Nephron (organoid): ENCODE measurements at regions not wholly inside any gene's neighbourhood (a gene's known extent, or its start where the extent isn't known, plus 50 kb on each side); places are given as distances from the start of the nearest gene placed in this dataset.

ENCODE experiments used
- H3K27ac Mint-ChIP-seq, 3 experiments: 2 replicates each; pipeline ENCODE4 v1.8.0; 2020; ENCODE audit warnings: mixed read lengths in 3 of 3, mild to moderate bottlenecking in 2 of 3, moderate library complexity in 1 of 3
- H3K27me3 Mint-ChIP-seq: 2 replicates; pipeline ENCODE4 v1.8.0; 2021; ENCODE audit warnings: low read depth, mild to moderate bottlenecking, moderate library complexity, mixed read lengths
- H3K36me3 Mint-ChIP-seq: 2 replicates; pipeline ENCODE4 v1.8.0; 2020; ENCODE audit warnings: low read depth, mixed read lengths
- H3K4me1 Mint-ChIP-seq: 2 replicates; pipeline ENCODE4 v1.8.0; 2020; ENCODE audit warnings: mixed read lengths
- H3K4me3 Mint-ChIP-seq, 3 experiments: 2 replicates each; pipeline ENCODE4 v1.8.0; 2020; ENCODE audit warnings: mild to moderate bottlenecking in 3 of 3, mixed read lengths in 3 of 3, moderate library complexity in 2 of 3
- H3K9me3 Mint-ChIP-seq: 2 replicates; pipeline ENCODE4 v1.8.0; 2020; ENCODE audit warnings: mixed read lengths
- TF ChIP-seq, protein P1 (sequence below), 3 experiments: fragments of 200-600 bp; sonication (generic); IDR thresholded peaks; one replicate each; pipeline ENCODE4 v1.5.0; 2021; ENCODE audit warnings: antibody characterized with exemption in 3 of 3; ENCODE audit not compliant: unreplicated experiment in 3 of 3

DNA sequence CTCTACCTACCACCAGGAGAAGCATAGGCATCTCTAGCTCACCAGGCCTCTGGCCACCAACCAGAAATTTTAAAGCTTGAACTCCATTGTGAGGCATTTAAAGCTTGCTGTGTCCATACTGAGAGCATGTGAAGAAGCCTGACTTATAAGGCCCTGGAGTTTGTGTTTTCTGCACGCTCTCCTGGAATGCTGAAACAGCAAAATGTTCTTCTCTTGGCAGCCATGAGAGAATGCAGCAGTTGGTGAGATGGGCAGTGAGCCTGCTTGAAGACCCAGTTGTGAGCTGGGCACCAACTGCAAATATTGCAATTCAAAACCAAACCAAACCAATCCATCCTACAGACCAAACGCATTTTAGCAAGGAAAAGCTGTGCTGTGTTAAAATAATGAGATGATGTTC lies 170.0 kb upstream of the IVNS1ABP start:
- Mint-ChIP-seq H3K4me3 (no peak overlapping the region), H3K27me3 (peaks cover 8% of the 10 kb centered on the region), H3K9me3 (no peaks in the 10 kb centered on the region), H3K4me1 (peaks cover 33% of the 10 kb centered on the region), H3K27ac (peak overlapping the region; percentile 85 to 91 (median 87)), H3K36me3 (no peaks in the 10 kb centered on the region)
- TF ChIP-seq, protein P1, sequence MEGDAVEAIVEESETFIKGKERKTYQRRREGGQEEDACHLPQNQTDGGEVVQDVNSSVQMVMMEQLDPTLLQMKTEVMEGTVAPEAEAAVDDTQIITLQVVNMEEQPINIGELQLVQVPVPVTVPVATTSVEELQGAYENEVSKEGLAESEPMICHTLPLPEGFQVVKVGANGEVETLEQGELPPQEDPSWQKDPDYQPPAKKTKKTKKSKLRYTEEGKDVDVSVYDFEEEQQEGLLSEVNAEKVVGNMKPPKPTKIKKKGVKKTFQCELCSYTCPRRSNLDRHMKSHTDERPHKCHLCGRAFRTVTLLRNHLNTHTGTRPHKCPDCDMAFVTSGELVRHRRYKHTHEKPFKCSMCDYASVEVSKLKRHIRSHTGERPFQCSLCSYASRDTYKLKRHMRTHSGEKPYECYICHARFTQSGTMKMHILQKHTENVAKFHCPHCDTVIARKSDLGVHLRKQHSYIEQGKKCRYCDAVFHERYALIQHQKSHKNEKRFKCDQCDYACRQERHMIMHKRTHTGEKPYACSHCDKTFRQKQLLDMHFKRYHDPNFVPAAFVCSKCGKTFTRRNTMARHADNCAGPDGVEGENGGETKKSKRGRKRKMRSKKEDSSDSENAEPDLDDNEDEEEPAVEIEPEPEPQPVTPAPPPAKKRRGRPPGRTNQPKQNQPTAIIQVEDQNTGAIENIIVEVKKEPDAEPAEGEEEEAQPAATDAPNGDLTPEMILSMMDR (IDR thresholded peaks at IDR 0.05; ENCODE audit: unreplicated experiment in 3 of 3): no peak

DNA sequence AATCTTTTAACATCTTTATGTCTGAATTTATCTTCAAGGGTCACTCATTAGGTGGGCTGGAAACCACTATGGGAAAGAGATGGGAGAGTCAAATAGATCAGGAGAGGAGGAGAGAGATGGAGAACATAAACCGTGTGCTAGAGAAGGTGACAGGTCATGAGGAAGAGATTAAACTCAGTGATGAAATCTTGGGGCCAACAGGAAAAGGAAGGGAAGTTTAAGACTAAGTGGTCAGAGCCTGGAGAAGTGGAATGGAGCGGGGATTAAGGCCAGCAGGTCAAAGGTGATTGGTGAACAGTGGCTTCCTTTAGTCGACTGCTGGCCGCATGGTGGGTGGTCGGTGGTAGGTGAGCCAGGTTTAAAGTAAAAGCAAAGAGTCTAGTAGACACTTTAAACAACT lies 169.3 kb upstream of the IVNS1ABP start:
- H3K9me3 Mint-ChIP-seq: peaks cover under 1% of the 10 kb centered on the region
- H3K36me3 Mint-ChIP-seq: no peaks in the 10 kb centered on the region
- H3K4me1 Mint-ChIP-seq: peaks cover 33% of the 10 kb centered on the region
- H3K27me3 Mint-ChIP-seq: peaks cover 8% of the 10 kb centered on the region
- TF ChIP-seq, protein P1 (IDR thresholded peaks at IDR 0.05; ENCODE audit: unreplicated experiment in 3 of 3): no peak
- peak overlapping the region in 2 of 3 experiments; percentile 22 to 47 for H3K27ac Mint-ChIP-seq
- no peak overlapping the region for H3K4me3 Mint-ChIP-seq

DNA sequence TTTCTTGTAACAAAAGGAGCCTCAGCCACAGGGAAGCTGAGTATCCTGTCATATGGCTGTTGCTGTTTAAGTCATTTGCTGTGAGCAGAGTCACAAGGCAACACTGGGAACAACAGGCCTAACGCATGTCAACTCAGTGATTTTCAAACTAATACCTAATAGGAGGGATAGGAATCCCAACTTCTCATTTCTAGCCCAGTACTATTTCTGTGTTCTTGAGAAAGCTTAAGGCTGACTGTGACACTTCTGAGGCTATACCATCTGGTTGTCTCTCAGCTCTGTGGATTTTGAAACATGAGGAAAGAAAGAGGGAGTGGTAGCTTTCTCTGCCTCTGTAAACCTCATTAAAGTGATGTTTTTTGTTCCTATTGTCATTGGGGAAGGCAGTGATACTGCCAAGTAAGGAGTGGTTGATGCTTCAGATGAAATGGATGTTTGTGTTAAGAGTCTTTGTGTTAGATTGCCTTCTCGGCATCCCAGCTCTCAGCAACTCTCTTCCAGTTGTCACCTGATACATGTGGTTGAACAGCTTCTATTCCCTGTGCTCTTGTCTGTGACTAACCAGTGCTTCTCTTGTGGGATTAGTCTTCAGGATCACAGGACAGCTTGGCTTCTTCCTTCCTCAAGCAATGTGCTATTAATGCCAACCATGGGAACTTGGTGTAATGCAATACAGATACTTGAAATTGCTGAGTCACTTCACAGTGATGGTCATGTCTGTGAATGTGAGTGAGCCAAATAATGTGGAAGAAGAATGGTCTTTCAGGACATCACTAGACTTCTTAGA lies 166.8 kb upstream of the IVNS1ABP start:
- Mint-ChIP-seq H3K4me1 (peaks cover 26% of the 10 kb centered on the region), H3K9me3 (peaks cover 4% of the 10 kb centered on the region), H3K36me3 (no peaks in the 10 kb centered on the region), H3K27me3 (peaks cover 8% of the 10 kb centered on the region), H3K27ac (peak overlapping the region in 1 of 3 experiments; percentile 57), H3K4me3 (no peak overlapping the region)
- TF ChIP-seq, protein P1 (IDR thresholded peaks at IDR 0.05; ENCODE audit: unreplicated experiment in 3 of 3): no peak

DNA sequence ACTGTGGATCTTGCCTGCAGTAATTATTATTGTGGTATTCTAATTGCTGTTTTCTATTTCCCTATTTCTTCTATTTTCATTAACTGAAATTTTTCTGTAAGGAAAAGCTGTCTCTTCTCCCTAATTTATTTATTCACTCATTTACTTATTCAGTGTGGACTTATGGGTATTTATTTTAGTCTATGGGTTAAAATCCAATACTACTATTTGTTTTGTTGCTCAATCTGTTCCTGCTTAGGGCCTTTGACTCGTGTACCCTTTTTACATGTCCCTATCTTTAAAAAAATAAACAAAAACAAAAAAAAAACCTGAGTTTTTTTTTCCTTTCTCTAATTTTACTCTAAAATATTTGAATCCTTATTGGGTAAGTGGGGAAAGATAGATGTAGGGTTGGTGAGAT lies 166.2 kb upstream of the IVNS1ABP start:
- Mint-ChIP-seq H3K27ac (no peak overlapping the region), H3K27me3 (peaks cover 10% of the 10 kb centered on the region), H3K36me3 (no peaks in the 10 kb centered on the region), H3K4me1 (peaks cover 20% of the 10 kb centered on the region), H3K9me3 (peaks cover 4% of the 10 kb centered on the region), H3K4me3 (no peak overlapping the region)
- TF ChIP-seq, protein P1 (IDR thresholded peaks at IDR 0.05; ENCODE audit: unreplicated experiment in 3 of 3): no peak

DNA sequence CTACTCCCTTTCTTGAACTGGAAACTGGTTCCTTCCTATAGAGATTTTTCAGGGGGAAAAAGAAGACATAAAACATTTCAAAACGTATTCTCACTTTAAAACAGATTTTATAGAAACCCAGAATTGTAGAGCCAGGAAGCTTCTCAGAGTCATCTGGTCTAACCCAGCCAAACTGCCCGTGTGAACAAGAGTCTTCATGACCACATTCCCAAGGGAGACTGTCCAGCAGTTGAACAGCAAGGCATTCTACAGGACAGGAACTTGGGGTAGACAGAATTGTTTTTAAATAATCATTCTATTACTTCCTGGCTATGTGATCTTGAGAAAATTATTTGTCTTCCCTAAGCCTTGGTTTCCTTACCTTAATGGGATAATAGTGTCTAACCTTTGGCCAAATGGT lies 163.5 kb upstream of the IVNS1ABP start:
- Mint-ChIP-seq H3K36me3 (no peaks in the 10 kb centered on the region), H3K4me1 (peaks cover 9% of the 10 kb centered on the region), H3K27ac (no peak overlapping the region), H3K9me3 (peaks cover 4% of the 10 kb centered on the region), H3K27me3 (peaks cover 4% of the 10 kb centered on the region), H3K4me3 (no peak overlapping the region)
- TF ChIP-seq, protein P1 (IDR thresholded peaks at IDR 0.05; ENCODE audit: unreplicated experiment in 3 of 3): no peak

DNA sequence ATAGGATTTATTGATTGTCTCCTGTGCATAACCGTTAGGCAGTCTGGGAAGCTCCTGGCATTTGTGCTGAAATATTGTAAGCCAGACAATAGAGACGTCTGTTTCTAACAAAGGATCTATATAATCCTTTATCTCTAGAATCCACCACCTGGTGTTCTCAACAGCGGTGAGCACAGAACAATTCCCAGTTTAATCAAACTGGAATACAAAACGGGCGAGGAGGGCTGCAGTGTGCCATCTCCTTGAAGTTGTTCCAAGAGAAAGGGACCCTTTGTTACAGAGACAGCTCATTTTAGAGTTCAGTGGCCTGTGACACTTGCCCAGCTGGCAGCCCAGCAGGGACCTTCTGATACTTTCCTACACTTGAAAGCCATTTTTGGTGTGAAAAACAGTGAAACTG lies 162.8 kb upstream of the IVNS1ABP start:
- Mint-ChIP-seq H3K4me3 (no peak overlapping the region), H3K27ac (peak overlapping the region in 1 of 3 experiments; percentile 16), H3K27me3 (peaks cover 4% of the 10 kb centered on the region), H3K9me3 (peaks cover 4% of the 10 kb centered on the region), H3K4me1 (peaks cover 9% of the 10 kb centered on the region), H3K36me3 (no peaks in the 10 kb centered on the region)
- TF ChIP-seq, protein P1 (IDR thresholded peaks at IDR 0.05; ENCODE audit: unreplicated experiment in 3 of 3): no peak
